GM11168 (cell line): ENCODE measurements at regions not wholly inside any gene's neighbourhood (a gene's known extent, or its start where the extent isn't known, plus 50 kb on each side); places are given as distances from the start of the nearest gene placed in this dataset.

ENCODE experiments used
- in situ Hi-C: fragments of 300-500 bp; cut with MboI; formaldehyde crosslinking; loops from one replicate; pipeline ENCODE4 v1.12.0; 2022; ENCODE audit warnings: low sequenced_read_pairs; ENCODE audit not compliant: unreplicated experiment

DNA sequence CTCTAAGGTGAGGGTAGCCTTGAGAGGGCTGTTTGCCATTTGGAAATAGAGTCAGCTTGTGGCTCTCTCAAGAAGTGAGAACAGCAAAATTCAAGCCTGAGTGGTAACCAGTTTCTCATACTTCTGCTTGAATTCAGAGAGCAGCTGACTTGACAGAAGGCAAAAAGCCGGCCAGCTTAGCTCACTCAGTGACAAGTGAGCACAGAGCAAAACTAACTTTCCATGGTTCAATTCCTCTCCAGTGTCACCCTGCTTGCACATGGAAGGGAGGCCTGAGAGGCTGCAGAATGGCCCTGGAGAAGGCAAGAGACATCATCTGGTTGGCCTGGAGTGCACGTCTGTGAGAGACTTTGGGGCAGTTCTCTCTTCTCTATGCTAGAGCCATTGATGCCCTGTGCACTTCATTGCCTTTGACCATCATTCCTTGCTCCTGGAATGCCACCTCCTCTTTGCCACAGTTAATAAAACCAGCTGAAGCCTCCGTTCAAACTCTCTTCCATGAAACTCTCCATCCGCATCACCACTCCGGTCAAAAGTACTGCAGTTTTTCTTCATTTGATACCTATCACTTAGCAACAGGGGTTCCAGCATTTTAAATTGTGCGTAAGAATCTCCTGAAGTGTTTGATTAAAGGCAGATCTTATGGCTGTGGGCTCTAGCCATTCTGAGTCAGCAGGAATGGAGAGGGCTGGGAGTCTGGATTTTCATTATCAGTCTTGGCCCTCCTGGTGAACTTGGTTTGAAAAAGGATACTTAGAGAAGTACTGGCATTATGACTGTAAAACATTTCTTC is 69.8 kb upstream of the PIK3CG start:
- in situ Hi-C loops: no loop called here

DNA sequence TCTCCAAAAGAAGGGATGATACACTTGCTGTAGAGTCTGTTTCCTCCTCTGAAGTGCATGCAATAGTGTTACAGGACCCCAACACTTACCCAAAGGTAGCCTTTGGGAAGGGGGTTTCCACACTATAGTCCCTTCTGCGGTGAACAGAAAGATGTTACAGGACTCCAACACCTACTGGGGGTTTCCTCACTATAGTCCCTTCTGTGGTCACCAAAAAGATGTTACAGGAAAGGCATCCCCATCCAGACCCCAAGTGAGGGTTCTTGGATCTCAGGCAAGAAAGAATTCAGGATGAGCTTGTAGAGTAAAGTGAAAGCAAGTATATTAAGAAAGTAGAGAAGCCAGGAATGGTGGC is 69.2 kb upstream of the PIK3CG start:
- in situ Hi-C loops: no loop called here

DNA sequence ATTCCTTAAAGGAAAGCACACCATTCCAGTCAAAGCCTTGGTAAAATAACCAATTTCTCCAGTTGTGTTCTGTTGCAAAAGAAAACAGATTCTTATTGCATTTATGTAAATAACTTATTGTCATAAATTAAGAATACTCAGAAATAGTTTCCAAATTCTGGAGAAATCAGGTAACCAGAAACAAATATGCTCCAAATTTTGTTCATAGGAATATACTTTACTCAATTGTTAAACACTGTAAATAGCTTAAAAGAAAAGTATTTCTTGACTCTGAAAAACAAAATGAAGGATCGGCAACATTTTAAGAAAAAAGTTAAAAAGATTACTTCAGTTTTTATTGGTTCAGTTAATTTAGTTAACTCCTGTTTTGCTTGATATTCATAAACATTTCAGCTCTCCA is 67.1 kb upstream of the PIK3CG start:
- in situ Hi-C loops: no loop called here

DNA sequence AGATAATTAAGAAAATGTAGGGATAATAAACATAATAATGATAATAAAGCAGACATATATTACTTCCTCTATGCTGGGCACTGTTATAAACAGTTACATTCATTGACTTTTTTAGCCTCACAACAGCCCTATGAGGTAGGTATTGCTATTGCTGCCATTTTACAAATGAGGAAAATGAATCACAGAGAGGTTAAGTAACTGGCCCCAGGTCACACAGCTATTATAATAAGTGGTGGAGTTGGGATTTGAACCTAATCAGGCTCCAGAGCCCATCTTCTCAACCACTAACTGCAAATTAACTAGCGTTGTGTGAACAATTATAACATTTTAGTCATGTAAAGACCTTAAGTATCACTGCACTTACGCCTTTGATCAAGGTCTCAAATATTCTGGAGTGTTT is 62.5 kb upstream of the PIK3CG start:
- in situ Hi-C loops: loop anchor here (25.0 kb wide), 1 partner anchor 910 kb away; no protein-coding TSS in a partner anchor

DNA sequence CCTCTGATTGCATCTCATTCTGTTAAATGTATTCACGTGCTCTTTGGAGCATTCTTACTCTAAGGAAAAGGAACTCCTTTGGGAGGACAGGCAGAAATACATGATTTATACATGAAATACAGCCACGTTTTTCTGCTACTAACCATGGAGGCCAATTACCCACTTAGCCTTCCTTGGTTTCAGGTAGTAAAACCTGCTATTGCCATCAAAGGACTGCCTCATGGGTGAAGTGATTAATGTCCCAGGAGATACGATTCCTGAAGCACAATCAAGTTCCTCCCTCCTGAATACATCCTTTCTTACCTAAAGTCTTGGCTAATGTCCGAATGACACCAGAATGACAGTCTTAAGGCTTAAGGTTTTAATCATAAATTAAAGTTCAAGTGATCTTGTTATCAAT is 58.5 kb upstream of the PIK3CG start:
- in situ Hi-C loops: loop anchor here (25.0 kb wide), 1 partner anchor 906 kb away; no protein-coding TSS in a partner anchor

DNA sequence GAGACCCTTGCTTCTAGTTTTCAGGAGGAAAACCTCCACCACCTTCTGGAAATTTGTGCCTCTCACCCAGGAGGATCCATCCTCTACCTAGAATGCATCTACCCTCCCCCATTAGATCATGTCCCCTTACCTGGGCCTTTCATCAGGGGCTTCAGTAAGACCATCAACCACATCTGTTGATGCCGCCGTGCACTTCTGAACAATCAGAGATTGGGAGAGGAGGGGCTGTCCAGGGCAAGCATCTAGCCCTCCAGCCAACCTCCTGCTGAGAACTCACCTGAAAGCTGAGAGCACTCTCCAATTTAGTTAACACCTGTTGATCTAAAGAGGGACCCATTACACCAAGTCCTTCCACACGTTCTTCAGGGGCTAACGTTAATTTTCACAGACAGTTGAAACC is 57.6 kb upstream of the PIK3CG start:
- in situ Hi-C loops: loop anchor here (25.0 kb wide), 1 partner anchor 905 kb away; no protein-coding TSS in a partner anchor

DNA sequence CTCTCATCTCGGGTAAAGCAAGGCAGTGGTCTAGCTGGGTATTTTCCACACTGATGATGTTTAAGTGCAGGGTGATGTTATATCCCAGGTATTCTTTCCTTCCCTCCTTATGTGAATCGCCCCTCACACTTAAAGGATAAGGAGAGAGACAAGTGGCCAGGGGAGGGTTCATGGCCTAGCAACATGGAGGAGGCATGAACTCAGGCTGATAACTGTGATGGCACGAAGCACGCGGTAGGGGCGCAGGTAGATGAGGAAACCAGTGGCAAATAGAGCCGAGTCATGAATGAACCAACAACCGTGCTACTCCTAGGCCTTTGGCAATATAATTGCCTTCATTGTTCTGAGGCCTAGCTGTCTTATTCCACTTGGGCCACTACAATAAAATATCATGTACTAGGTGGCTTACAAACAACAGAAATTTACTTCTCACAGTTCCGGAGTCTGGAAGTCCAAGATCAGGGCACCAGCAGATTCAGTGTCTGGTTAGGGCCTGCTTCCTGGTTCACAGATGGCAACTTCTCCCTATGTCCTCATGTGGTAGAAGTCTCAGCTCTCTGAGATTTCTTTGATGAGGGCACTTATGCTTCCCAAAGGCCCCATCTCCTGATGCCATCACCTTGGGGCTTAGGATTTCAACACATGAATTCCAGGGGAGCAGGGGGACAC is 56.0 kb upstream of the PIK3CG start:
- in situ Hi-C loops: loop anchor here (25.0 kb wide), 1 partner anchor 903 kb away; no protein-coding TSS in a partner anchor

DNA sequence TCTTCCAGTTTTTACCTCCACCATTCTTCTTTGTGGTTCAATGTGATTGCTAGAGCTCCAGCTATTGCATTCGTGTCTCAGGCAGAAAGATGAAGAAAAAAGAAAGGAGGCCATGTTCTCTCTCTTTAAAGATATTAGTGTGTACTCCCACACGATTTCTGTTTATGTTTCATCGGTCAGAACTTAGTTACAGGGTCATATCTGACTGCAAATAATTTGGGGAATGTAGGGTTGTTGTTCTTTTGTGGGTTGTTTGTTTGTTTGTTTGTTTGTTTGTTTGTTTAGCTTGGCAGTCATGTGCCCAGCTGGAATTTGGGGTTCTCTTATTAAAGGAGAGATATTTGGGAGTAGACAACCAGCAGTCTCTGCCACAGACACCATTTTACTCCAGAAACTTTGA is 53.6 kb upstream of the PIK3CG start:
- in situ Hi-C loops: loop anchor here (25.0 kb wide), 1 partner anchor 901 kb away; no protein-coding TSS in a partner anchor

DNA sequence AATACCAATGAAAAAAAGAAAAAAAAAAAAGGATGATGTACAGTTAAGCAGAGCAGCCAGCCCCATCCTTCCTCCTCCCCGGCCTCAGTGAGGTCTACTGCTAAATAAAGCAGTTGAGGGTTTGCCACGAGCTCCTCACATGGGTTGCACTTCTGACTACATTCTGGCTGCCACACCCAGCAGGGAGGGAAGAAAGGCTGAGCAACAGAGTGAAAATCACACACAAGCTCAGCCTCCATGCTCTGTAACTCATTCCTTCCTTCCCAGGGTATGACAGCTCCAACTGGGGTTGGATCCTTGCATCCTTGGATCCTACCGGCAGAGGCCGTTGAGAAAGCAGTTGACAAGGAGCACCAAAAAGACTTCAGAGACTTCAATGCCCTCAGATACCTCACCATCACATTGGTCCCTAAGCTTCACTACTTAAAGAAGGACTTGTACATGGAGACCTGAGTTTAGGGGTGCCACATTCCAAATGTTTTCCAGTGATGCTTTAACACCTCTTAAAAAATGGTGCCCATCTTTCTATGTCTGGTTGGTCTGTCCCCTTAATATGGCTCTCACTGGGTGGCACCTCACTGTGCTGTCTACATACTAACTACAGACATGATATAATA is 52.9 kb upstream of the PIK3CG start:
- in situ Hi-C loops: loop anchor here (25.0 kb wide), 1 partner anchor 900 kb away; no protein-coding TSS in a partner anchor

DNA sequence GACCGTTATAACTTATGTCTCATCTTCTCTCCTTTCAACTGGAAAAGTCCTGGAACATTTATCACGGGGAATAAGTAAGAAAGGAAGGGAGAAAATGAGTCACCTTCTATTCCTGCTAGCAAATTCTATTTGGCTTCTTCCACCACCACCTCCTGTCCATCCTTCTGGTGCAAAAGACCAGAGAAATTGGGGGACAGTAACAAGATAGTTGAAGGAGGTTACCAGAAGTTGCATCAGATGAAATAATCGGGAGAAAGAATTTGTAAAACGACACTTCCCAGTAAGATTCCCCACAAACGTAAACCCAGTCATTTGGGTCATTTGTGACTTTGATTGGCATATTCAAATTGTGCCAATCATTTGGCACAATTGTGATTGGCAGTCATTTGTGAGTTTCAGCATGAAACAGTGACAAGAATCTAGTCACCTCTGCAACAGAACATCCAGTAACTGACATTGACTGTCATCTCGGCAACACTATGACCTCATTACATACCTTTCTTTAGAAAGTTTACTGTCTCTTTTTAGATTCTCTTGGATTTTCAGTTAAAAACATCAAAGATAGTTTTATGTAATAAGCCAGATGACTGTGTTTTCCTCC is 51.3 kb upstream of the PIK3CG start:
- in situ Hi-C loops: loop anchor here (25.0 kb wide), 1 partner anchor 898 kb away; no protein-coding TSS in a partner anchor

DNA sequence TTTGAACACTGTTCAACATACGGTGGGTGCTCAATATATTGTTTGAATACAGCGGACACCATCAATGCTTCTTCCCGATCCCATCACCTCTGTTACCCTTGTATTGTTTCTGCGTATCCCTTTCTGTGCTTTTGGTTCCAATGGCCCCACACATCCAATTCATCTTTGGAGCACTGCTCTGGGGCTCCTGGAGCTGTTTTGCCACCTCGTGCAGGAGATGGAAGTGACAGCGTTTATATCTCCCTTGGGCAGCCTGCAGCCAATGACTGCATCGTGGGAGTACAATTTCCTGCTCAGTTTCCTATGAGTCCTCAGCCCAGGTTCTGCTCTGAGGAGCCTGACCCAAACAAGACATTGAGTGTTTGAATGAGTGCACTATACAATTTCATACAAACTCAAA is 50.2 kb upstream of the PIK3CG start:
- in situ Hi-C loops: loop anchor here (25.0 kb wide), 1 partner anchor 897 kb away; no protein-coding TSS in a partner anchor
